GM18868 (cell line): ENCODE measurements at regions not wholly inside any gene's neighbourhood (a gene's known extent, or its start where the extent isn't known, plus 50 kb on each side); places are given as distances from the start of the nearest gene placed in this dataset.
"Not testable (repeated sequence)": the region's sequence is repeated elsewhere in the genome, so short reads cannot be mapped to it uniquely, and the experiment has no call there.

ENCODE experiments used
- ATAC-seq: cut with Tn5 transposase; IDR thresholded peaks from one replicate; pipeline ENCODE4 v1.9.1; 2021; ENCODE audit warnings: mild to moderate bottlenecking, moderate library complexity; ENCODE audit not compliant: unreplicated experiment

GRCh38 chr17:64728041-64728695 lies 66.1 kb upstream of the SMURF2 start:
- no peak for ATAC-seq

- ATAC-seq = not testable (repeated sequence)
These were observed 63.9 kb upstream of the SMURF2 start for GRCh38 chr17:64726025-64726424.

DNA sequence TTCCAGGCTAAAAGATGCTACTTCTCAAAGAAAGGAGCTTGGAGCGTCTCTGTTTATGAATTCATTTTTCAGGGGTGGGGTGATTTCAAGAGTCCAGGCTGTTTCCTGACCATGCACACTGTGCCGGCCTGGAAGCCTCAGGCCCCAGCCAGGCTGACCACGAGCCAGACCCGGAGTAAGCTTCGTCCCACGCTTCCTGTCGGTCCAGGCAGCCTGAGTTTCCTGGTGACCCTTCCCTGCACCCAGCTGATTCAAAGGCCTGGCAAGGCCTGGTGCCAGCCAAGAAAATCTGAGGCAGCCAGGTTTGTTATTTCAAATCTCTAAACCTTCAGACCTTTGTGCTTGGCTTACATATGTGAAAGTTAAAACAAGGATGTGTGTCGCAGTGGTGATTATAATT lies 62.1 kb upstream of the SMURF2 start:
- ATAC-seq = not testable (repeated sequence)

- ATAC-seq = no peak
These were observed 61.7 kb upstream of the SMURF2 start for GRCh38 chr17:64723781-64724180.

DNA sequence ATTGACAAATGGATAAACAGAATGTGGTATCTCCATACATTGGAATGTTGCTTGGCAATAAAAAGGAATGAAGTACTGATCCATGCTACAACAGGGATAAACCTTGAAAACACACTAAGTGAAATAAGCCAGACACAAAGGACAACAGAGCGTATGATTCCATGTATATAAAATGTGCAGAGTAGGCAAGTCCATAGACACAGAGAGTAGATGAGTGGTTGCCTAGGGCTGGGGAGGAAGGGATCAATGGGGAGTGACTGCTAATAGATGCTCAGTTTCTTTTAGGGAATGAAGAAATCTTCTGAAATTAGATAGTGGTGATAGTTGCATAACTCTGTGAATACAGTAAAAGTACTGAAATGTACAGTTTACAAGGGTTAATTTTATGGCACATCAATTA lies 59.4 kb upstream of the SMURF2 start:
- not testable (repeated sequence) for ATAC-seq

- not testable (repeated sequence) for ATAC-seq
These were observed 58.1 kb upstream of the SMURF2 start for GRCh38 chr17:64720253-64720652.

- not testable (repeated sequence) for ATAC-seq
These were observed 57.4 kb upstream of the SMURF2 start for GRCh38 chr17:64719517-64719916.

DNA sequence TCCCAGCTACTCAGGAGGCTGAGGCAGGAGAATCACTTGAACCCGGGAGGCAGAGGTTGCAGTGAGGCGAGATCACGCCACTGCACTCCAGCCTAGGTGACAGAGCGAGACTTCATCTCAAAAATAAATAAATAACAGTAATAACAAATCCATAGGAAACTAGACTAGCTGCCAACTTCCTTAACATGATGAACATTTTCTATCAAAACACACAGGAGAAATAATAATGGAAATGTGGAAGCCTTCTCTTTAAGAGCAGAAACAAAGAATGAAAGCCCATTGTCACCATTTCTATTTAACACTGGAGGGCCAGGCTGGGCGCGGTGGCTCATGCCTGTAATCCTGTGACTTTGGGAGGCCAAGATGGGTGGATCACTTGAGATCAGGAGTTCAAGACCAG lies 56.7 kb upstream of the SMURF2 start:
- ATAC-seq = not testable (repeated sequence)

- ATAC-seq = no peak
These were observed 56.0 kb upstream of the SMURF2 start for GRCh38 chr17:64718058-64718457.

GRCh38 chr17:64716496-64716895 lies 54.4 kb upstream of the SMURF2 start:
- ATAC-seq = not testable (repeated sequence)

GRCh38 chr17:64713786-64714185 lies 51.7 kb upstream of the SMURF2 start:
- ATAC-seq = not testable (repeated sequence)

DNA sequence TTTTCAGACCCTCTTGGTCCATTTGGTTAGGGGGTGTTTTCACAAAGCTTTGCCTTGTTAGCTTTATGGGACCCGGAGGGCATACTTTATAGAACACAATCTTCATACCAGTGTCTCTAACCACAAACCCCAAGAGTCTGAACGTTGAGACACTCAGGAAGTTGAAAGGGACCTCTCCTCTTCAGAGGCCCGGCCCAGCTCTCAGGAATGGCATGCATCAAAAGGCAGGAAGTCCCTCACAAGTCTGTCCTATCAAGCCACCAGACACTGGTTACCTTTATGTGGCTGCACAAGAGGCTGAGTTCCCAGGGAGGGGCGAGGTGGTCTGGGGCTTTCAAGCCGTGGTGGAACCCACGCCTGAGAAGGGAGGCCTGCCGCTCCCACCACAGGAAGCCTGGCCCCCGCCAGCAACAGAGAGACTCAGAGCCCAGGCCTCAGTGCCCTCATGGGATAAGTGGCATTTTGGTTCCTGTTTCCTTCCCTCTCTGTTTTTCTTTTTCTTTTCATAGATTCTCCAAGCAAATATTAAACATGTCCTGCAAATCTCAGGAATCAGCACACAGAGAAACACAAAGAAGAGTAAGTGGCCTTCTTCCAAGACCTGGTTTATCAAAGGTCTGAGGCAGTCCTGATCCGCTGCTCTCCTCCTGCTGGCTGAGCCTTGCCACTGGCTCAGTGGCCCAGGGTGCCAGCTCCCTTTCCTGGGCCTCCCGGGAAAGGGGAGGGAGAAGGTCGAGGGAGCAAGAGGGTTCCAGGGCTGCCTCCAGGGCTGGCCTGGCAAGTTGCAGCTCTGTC lies 50.6 kb upstream of the SMURF2 start:
- peak; percentile 77 for ATAC-seq
